Tongue (tissue), 1 donor: ENCODE measurements at regions not wholly inside any gene's neighbourhood (a gene's known extent, or its start where the extent isn't known, plus 50 kb on each side); places are given as distances from the start of the nearest gene placed in this dataset.
"Not testable (repeated sequence)": the region's sequence is repeated elsewhere in the genome, so short reads cannot be mapped to it uniquely, and the experiment has no call there.

Experiments used
- DNase-seq: peaks from one replicate; pipeline ENCODE4 v3.0.0-alpha.2; 2015

DNA sequence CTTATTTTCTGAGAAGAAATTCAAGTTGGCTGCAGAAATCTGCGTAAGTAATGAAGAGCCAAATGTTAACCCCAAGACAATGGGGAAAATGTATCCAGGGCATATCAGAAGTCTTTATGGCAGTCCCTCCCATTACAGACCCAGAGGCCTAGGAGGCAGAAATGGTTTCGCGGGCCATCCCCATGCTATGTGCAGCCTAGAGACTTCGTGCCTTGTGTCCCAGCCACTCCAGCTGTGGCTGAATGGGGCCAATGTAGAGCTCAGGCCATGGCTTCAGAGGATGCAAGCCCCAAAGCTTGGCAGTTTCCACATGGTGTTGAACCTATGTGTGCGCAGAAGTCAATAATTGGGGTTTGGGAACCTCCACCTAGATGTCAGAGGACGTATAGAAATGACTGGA is 131.9 kb downstream of the GPR37 start:
- no peak for DNase-seq

DNA sequence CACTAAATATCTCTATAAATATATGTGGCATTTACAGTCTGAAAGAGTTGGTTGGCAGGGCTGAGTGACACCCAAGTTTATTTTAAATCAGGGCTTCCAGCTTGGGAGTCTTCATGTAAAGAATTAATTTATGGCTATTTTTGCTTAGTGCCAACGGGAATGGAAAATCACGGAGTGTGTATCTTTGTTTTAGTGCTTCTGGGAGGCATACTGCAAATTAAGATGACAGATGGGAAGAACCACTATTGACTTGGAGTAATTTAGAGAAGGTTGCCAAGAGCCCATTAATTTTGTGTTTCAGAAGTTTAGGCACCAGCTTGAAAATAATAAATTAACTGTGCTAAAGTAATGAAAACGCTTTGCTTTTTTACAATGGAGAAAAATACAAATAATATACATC is 135.2 kb downstream of the GPR37 start:
- no peak for DNase-seq

DNA sequence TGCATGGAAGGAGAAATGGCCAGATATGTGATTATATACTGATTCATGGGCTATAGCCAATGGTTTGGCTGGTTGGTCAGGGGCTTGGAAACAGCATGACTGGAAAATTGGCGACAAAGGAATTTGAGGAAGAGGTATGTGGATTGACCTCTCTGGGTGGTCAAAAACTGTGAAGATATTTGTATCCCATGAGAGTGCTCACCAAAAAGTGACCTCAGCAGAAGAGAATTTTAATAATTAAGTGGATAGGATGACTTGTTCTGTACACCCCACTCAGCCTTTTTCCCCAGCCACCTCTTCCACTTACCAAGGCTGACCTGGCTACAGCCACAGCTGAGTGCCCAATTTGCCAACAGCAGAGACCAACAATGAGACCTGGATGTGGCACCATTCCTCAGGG is 146.7 kb downstream of the GPR37 start:
- no peak for DNase-seq

DNA sequence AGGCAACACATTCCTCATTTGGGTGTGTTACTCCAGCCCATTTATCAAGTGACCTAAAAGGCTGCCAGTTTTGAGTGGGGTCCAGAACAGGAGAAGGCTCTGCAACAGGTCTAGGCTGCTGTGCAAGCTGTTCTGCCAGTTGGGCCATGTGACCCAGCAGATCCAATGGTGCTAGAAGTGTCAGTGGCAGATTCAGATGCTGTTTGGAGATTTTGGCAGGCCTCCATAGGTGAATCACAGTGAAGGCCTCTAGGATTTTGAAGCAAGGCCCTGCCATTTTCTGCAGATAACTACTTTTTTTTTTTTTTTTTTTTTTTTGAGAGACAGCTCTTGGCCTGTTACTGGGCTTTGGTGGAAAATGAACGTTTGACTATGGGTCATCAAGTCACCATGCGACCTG is 147.5 kb downstream of the GPR37 start:
- not testable (repeated sequence) for DNase-seq

DNA sequence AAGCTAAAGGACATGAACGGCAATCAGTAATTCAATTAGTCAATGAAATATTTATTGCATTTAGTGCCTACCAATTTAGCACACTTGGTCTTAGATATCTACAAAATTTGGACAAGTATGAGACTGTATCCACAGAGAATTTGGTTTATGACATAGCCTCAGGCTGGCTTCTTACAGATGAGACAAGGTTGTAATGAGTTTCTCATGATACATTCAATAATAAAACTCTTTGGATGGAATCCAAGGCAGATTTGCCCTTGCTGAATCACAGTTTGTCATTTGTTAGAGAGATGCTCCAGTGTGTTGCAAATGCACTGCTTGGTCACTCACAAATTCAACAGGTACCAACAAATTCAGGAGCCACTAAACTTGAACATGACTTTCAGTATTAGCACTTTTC is 162.5 kb downstream of the GPR37 start:
- DNase-seq: no peak

DNA sequence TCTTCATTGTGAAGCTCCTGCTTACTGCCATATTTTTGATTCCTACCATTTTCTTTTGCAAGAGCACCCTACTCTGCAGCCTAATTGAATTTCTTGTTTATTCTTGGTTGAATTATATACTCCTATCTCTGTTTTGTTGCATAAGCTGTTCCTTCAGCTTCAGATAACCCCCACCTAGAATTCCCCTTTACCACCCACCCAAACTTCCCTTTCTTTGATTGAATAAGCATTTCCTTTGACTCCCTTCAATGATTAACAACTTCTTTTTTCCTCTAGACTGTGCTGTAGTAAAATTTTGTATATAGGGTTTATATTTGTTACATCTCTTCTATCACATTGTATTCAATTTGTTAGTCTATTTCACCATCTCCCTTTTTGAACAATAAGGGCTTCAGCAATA is 168.1 kb downstream of the GPR37 start:
- DNase-seq: no peak

DNA sequence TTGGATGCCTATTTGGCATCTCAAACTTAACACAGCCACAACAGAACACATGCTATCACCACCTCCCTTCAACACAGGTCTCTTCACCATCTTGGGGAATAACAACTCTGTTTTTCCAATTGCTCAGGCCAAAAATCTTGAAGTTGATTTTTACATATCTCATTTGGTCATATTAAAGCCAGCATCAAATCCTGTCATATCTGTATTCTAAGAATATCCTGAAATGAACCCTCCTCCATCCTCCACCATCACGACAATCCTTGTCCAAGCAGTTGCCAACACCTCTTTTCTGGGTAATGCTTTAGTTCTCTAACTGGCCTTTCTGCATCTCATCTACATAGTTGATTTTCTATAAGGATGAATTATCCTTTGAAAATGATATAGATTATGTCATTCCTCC is 168.7 kb downstream of the GPR37 start:
- no peak for DNase-seq

DNA sequence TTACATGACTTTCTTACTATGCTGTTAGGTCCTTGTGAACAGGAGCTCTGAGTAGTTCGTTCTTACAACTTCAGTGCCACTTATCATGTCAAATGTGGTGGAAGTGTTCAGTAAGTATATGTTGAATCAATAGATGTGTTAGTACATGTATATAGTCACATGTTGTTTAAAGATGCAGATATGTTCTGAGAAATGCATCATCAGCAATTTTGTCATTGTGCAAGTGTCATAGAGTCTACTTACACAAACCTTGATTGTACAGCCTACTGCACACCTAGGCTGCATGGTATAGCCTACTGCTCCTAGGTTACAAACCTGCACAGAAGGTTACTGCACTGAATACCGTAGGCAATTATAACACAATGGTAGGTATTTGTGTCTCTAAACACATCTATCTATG is 174.8 kb downstream of the GPR37 start:
- no peak for DNase-seq

DNA sequence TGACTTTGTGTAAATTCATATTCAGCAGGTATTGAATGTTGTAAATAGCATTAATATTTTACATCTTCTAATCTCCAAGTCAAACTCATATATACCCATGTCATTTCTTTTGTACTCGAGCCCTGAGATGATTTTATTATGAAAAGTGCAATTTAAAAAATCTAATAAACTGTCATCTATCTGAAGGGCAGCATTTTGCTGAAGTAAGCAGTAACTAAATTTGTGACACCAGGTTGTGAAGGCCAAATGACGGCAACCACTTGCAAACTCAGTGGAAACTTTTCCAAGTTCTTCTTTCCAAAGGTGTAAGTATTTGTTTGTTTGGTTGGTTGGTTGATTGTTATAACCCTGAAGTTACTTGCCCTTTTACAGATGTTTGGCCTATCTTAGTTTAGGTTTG is 188.3 kb downstream of the GPR37 start:
- DNase-seq: no peak

DNA sequence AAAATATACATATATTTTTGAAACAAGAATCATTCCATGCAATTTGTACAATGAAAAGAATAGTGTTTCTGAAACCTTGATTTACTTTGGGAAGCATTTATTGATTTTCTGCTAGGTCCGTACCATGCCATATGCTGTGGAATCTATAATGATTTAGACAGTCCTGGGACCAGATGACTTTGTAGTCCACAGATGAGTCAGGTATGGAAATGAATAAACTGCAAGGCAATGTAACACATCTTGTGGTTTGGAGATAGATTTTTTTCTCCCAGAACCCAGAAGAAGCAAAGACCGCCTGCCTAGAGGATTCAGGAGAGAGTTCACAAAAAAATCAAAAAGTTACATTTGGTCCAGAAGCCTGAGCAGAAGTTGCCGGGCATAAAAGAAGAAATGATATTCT is 190.4 kb downstream of the GPR37 start:
- no peak for DNase-seq

DNA sequence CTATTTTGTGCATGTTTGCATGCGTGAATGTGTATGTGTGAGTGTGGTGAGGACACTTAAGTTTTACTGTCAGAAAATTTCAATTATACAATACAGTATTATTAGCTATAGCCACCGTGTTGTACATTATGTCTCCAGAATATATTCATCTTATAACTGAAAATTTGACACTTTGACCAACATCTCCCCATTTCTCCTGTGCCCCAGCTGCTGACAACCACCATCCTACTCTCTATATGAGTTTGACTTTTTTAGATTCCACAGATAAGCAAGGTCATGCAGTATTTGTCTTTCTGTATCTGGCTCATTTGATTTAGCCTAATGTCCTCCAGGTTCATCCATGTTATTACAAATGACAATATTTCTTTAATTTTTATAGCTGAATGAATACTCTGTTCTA is 195.0 kb downstream of the GPR37 start:
- no peak for DNase-seq

DNA sequence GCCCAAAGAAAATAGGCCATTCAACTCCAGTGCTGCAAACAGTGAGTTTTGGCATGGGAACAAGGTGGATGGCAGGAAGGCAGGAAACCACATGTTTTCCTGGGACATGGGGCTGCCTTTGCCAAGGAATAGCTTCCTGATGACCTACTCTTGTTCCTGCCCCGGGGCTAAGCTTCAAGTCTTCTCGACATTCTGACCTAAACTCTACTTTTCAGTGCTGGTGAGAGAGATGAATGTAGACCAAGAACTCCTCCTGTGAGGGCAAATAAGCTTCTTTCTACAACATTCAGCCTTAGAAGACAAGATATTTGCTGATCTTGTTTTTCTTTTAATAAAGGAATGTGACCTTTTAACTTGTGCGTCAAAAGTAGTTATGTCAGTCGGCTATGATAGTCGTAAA is 199.0 kb downstream of the GPR37 start:
- DNase-seq: no peak

DNA sequence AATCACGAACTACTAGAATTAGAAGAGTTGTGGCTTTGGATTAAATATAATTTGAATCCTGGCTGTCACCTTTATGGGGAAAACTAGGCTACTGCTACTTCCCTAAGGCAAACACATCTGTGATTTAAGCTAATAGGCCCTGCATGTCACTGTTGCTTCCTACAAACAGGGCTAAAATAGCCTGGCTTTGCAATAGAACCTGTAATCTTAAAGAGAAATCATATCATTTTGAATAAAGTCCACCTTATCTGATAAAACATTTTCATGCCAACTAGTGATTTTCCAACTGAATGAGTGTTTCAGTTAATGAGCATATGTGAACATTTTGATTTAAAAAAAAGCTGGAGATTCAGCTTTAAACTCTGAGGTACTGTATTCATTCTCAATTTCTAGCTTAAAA is 208.0 kb downstream of the GPR37 start:
- no peak for DNase-seq

DNA sequence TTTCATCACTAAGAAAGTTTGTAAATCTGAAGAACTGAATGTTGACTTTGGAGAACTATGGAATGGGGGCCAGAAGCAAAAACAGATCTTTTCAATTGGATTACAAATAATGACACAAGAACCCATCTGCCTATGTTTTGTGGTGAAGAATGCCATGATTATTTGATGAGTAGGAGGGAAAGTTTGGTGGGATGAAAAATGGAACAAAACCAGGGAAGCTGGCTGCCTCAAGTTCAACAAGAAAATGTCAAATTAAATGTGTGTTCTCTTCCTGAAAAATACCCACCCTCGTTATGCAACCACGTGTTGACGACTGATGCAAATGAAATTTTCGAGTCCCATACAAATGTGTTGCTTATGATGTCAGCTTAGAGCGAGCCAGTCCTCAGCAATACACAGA is 208.5 kb downstream of the GPR37 start:
- DNase-seq: no peak

DNA sequence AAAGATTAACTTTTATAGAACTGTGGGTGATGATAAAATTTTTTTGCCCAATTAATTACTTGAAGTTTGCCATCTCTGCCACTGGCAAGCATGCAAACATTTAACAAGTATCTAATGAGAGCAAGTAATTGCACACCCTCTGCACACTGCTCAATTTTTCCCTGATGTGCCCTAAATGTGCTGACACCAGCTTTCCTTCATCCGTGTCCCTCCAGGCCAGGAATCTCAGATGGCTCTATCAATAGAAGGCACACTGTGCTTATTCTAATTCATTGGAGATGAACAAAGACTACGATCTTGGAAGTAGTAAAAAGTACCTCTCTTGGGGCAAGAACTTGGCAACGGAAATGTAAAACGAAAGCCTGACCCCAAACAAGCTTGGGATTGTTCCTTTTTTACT is 212.1 kb downstream of the GPR37 start:
- DNase-seq: no peak

DNA sequence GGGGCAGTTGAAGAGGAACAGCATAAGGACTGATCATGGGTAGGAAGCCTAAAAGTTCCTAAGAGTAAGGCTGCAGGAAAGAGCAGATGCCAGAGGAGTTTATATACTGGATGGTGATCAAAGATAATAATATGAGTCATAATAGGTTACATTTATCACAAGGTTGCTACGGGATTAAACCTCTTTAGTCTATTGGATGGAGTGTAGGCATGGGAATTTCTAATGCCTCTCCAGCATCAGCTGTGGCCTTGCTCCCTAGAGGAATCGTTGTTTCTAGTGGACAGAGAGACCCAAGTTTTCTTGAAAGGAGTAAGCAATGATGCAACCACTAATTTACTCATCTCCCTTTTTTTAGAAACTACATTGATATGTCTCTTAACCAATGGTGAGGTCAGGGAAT is 213.4 kb downstream of the GPR37 start:
- DNase-seq: no peak

DNA sequence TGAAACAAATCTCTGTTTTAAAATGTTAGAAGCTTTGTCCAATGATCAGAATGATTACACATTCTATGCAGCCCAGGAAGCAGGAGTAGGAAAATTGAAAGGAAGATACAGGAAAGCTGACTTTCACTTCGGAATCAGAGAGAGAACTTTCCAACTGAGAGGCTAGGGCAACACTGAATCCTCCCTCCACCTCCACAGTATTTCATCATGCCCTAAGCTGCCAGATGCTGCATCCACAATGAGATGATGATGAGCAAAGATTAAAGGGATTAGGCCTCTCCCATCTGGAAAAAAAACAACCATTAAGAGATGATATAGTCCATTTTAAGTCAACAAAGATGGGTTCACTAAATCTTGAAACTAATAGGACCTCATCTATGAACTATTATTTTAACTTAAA is 215.6 kb downstream of the GPR37 start:
- peak; percentile 6 for DNase-seq

DNA sequence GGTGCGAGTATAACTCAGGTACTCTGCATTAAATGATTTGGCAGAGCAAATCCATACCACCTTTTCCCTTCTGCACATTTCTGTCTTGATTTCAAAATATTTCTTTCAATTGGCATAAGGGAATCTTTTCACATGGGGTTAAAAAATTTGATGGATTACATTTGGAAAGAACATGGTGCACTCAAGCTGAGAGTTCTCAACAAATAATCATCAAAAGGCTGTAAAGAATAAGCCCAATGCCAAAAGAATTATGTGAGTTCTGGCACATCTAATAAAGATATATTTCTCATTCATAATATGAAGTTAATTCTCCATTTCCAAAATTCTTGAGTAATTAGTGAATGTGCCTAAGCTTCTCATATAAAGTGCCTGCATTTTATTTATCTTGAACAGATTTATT is 223.1 kb downstream of the GPR37 start:
- DNase-seq: no peak

DNA sequence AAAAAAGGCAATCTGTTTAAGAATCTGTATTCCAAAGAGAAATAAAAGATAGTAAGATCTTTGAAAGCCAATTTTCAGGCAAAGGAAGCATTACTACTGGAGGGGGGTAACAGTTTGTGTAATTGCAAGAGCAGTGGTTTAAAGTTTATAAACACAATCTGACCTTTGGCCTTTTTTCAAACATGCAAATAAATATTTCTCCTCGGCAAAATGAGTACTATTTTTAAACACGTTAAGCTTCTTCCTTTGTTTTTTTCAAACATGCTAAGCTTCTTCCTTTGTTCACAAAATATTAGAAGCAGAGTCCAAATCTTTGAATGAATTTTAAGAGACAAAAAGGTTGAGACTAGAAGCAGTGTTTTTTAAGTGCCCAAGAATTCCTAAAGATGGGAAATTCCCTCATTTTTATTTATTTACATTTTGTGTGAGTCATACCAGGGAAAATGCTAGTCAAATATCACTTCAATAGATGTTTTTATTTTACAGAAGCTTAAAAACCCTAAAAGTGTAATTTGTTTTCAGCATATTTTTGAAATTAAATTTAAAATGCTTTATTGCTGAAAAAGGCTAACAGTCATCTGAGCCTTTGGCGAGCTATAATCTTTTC is 229.3 kb downstream of the GPR37 start:
- DNase-seq: no peak

DNA sequence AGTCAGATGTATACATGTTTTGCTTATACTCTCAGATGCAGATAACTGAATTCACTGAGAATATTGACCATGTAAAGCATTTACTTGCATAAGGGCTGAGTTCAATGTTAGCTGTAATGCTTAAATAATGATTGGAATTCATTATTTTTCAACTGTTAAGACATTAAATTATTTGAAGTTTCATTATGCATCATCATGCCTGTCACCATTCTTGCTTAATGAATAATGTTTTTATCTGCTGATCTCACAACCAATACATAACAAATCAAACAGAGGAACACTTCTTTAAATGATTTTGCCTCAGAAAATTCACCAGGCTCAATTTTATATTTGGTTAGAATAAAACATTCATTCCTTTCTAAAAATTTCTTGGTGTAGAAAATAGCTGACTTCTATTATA is 233.4 kb downstream of the GPR37 start:
- DNase-seq: no peak

DNA sequence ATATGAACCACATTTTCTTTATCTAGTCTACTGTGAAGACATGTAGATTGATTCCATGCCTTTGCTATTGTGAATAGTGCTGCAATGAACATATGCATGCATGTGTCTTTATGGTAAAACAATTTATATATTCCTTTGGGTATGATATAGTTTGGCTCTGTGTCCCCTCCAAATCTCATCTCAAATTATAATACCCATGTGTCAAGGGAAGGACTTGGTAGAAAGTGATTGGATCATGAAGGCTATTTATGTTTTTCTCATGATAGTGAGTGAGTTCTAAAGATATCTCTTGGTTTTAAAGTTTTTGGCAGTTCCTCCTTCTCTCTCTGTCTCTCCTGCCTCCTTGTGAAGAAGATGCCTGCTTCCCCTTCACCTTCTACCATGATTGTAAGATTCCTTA is 248.7 kb downstream of the GPR37 start:
- DNase-seq: no peak

DNA sequence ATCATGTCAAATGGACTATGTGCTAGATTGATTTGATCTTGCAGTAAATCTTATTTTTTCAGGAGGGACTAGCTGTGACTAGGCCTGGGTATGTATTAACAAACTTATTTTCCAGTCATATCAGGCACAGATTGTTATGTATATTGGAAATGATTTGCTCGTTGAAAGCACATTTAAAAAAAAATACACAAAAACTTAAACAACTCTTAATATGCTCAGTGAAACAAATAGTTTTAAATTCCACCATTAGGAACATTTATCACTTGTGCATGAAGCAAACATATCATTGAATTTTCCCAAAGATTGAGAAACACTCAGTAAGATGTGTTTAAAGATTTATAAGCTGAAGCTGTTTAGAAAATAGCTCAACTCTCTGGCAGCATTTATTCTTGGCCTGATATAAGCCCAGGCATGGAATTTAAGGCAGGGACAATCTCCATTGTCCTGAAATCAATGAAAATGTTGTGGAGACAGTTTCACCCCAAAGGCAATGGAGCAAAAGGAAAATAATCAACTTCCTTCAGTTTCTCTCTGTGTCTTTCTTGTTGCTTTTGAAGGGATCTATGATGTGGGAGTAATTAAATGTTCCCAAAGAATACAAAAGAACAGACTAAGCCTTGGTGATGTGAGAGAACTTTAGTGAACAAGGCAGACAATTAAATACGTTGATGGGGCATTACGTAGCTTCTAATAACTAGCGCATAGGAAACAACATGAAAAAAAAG is 250.3 kb downstream of the GPR37 start:
- no peak for DNase-seq

DNA sequence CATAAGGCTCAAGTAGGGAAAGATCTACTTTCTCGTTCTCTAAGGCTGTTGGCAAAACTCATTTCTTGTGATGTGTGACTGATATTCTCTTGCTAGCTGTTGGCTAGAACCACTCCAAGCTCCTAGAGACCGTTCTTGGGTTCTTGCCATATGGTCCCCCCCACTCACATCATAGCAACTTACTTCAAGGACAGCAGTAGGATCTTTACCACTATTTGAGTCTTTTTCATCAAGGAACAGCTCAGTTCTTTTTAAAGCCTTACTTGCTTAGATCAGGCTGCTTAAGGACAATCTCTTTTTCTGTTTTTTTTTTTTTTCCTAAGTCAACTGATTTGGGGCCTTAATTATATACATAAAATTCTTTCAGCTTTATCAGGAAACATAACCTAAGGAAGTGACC is 251.1 kb downstream of the GPR37 start:
- DNase-seq: no peak

DNA sequence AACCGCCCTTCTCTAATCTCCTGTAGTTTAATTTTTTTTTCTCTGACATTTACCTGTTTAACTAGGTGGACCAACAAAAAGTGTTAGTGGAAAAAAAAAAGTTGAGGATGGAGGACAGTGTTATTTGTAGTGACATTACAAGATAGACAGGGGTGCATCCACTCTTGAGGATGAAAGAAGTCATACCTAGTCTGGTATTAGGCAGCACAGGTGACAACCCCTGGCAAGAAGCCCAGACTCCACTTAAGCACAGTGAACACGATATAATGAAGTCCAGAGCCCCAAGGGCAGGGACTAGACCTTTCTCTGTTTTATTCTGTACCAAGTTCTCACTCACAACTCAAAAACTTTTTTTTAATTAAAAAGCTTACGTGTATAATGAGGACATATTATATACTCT is 268.4 kb downstream of the GPR37 start:
- DNase-seq: no peak

DNA sequence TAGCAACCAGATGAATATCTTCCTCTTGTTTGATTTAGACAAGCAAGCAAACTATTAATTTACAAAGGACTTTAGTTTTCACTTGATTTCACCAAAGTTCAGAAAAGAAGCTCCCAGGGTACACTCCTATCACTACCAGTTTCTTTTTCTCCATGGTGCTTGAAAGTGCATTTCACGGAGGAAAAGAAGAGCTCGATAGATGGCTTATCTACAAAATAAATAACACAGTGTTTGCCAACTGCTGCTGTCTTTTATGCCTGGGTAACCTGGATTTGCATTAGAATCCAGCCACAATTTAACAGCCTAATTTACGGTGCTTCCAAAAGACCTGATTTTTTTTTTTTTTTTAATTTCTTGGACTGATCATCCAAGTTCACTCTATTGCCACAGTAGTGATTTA is 275.7 kb downstream of the GPR37 start:
- DNase-seq: no peak
